ENCODE measurements at regions not wholly inside any gene's neighbourhood (a gene's known extent, or its start where the extent isn't known, plus 50 kb on each side); places are given as distances from the start of the nearest gene placed in this dataset.

DNA sequence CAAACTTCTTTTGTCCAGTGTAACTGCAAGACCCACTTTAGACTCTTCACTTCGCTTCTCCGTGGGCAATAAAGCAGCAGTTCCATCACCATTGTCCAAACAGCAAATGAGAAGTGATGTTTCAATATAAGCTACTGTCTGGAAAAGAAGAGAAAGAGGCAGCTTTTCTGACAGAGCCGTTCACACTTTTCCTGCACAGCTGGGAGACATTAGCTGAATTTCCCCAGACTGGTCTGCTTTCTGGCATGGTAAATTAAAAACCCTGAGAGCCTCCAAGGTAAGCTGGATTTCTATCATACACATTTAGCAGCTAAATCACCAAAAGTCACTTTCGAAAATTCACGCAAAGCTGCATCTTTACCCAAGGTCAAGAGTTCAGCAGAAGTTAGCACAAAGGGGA is 108.5 kb upstream of the CMC1 start:
- in situ Hi-C loops (cut with HindIII; ENCODE audit: low sequenced_read_pairs) = no loop called here
- no peak for TF ChIP-seq CTCF (IDR thresholded peaks at IDR 0.05; ENCODE audit: low read depth, low read length, missing control alignments)
- no peak overlapping the region for H3K4me3 ChIP-seq (ENCODE audit: low read depth, low read length)
- DNase-seq (ENCODE audit: low read depth) = no peak

DNA sequence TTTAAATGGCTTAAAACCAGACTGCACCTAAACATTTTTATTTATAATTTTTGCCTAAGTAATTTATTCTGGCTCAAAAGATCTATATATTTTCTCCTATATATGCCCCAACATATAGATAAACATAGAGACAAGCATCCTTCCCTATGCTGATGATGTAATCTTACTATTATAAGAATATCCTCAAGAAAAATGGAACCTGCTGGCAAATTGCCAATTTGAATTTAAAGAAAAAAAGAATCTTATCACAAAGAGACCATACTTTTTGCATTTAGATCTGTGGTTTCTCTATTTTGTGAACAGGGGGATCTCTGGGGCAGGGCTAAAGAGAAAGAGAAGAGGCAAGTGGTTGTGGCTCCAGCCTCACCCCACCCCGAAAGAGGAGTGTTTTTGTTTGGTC is 107.2 kb upstream of the CMC1 start:
- H3K4me3 ChIP-seq (ENCODE audit: low read depth, low read length) = no peak overlapping the region
- TF ChIP-seq CTCF (IDR thresholded peaks at IDR 0.05; ENCODE audit: low read depth, low read length, missing control alignments) = no peak
- in situ Hi-C loops (cut with HindIII; ENCODE audit: low sequenced_read_pairs) = no loop called here
- no peak for DNase-seq (ENCODE audit: low read depth)

- no peak overlapping the region for H3K4me3 ChIP-seq (ENCODE audit: low read depth, low read length)
- in situ Hi-C loops (cut with HindIII; ENCODE audit: low sequenced_read_pairs) = no loop called here
- no peak for DNase-seq (ENCODE audit: low read depth)
- TF ChIP-seq CTCF (IDR thresholded peaks at IDR 0.05; ENCODE audit: low read depth, low read length, missing control alignments) = no peak
Observed at GRCh38 chr3:28134792-28135375, 106.5 kb upstream of the CMC1 start.

GRCh38 chr3:28136607-28137216 is 104.7 kb upstream of the CMC1 start:
- in situ Hi-C loops (cut with HindIII; ENCODE audit: low sequenced_read_pairs) = no loop called here
- TF ChIP-seq CTCF (IDR thresholded peaks at IDR 0.05; ENCODE audit: low read depth, low read length, missing control alignments) = no peak
- H3K4me3 ChIP-seq (ENCODE audit: low read depth, low read length) = no peak overlapping the region
- no peak for DNase-seq (ENCODE audit: low read depth)

- DNase-seq (ENCODE audit: low read depth) = no peak
- in situ Hi-C loops (cut with HindIII; ENCODE audit: low sequenced_read_pairs) = no loop called here
- H3K4me3 ChIP-seq (ENCODE audit: low read depth, low read length) = no peak overlapping the region
- TF ChIP-seq CTCF (IDR thresholded peaks at IDR 0.05; ENCODE audit: low read depth, low read length, missing control alignments) = no peak
Observed at GRCh38 chr3:28138043-28138610, 103.3 kb upstream of the CMC1 start.

DNA sequence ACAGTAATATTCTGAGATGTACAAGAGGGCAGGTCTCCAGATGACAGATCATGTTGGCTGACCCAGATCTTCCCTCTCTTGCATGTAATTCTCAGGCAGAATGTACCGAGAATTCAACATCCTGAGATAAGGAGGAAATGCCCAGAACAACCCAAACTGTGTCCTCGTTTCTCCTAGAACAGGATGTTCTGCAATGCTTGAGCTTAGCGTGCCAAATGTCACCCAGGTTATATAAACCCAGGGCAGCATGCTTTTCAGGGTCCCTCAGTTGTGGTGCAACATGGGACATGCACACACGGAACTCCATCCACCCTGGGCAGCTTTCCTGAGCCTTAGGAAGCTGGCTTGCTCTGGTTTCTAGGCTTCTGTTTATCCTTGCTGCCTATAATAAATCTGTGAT is 102.1 kb upstream of the CMC1 start:
- no peak for DNase-seq (ENCODE audit: low read depth)
- no peak overlapping the region for H3K4me3 ChIP-seq (ENCODE audit: low read depth, low read length)
- no peak for TF ChIP-seq CTCF (IDR thresholded peaks at IDR 0.05; ENCODE audit: low read depth, low read length, missing control alignments)
- in situ Hi-C loops (cut with HindIII; ENCODE audit: low sequenced_read_pairs) = no loop called here

Data from astrocyte of the cerebellum (primary cell).